GM23248 (cell line): ENCODE measurements at regions not wholly inside any gene's neighbourhood (a gene's known extent, or its start where the extent isn't known, plus 50 kb on each side); places are given as distances from the start of the nearest gene placed in this dataset.

Source experiments
- EZH2 ChIP-seq: fragments of 200-600 bp; sonication (generic); IDR thresholded peaks from 2 replicates; pipeline ENCODE4 v1.6.1; 2018; ENCODE audit warnings: antibody characterized with exemption, mild to moderate bottlenecking; ENCODE audit not compliant: insufficient read depth, poor library complexity, severe bottlenecking
- EZH2phosphoT487 ChIP-seq: fragments of 200-600 bp; sonication (generic); IDR thresholded peaks from 2 replicates; pipeline ENCODE4 v1.6.1; 2018; ENCODE audit warnings: antibody characterized with exemption, moderate library complexity, mild to moderate bottlenecking, low read depth; ENCODE audit not compliant: insufficient read depth

DNA sequence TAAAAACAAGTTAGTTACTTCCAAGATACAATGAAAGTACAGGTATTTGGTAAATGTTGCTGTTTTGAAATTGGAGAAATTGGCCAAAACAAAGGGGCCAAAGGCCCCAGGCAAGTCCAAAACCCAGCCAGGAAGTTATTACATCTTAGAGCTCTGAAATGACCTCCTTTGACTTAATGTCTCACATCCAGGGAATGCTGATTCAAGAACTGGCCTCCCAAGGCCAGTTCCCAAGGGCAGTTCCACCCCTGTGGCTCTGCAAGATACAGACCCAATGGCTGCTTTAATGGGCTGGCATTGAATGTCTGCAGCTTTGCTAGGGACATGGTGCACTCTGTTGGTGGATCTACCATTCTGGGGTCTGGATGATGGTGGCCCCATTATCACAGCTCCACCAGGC is 217.3 kb upstream of the FKBP1C start:
- no peak for TF ChIP-seq EZH2phosphoT487
- no peak for TF ChIP-seq EZH2
